Posterior vena cava (tissue), 2 donors: ENCODE measurements at regions not wholly inside any gene's neighbourhood (a gene's known extent, or its start where the extent isn't known, plus 50 kb on each side); places are given as distances from the start of the nearest gene placed in this dataset.
A peak's percentile ranks its signal among the peaks of the same experiment; 100 is the strongest.

ENCODE experiments used
- DNase-seq: peaks from one replicate; pipeline ENCODE4 v3.0.0-alpha.2; 2020; ENCODE audit warnings: low spot score
- intact Hi-C, 2 donors: fragments of 100-400 bp; cut with DNase I; formaldehyde crosslinking; loops; one replicate each; pipeline versions ENCODE4 v1.14.1 to v1.14.2; 2022 to 2023
- donor health status: DM: yes; HTN: yes; CAD: no.
- donor health status: DM: yes; HTN: yes; CAD: no.

- intact Hi-C loops = no loop called here
Observed at GRCh38 chr14:104423701-104424405, 155.7 kb upstream of the C14orf180 start.

DNA sequence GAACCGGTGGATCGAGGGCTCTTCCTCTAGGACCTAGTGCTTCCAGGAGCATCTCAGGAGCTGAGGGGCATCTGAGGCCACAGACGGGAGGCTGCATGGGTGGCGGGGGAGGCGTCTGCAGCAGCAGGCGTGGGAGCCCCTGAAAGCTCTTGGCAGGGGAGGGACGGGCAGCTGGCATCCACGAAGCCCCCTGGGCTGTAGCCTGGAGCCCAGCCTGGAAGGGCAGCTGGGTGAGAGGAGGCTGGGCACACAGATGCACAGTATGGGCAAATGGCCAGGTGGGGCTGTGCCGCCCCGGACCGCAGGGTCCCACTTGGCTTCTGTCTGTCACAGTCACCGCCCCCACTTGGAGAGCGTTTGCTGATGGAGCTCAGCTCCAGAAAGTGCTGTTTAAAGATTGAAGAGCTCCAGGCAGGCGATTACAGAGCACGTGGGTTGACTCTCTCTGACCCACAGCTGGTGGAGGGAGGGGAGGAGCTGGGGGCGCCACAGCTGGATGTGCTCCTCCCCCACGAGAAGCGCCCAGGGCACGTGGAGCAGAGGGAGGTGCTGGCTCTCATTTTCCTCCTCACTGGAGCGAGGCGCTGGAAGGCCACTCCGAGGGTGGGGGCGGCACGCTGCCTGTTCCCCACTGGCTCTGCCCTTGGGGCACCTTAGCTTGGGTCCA lies 155.0 kb upstream of the C14orf180 start:
- DNase-seq = no peak
- intact Hi-C loops = no loop called here

More at GRCh38 chr14:104423701-104424405, 155.7 kb upstream of the C14orf180 start:
- peak; percentile 70 for DNase-seq

GRCh38 chr14:104425171-104425681 lies 154.3 kb upstream of the C14orf180 start:
- intact Hi-C loops = no loop called here
- DNase-seq = no peak

GRCh38 chr14:104425763-104426646 lies 153.6 kb upstream of the C14orf180 start:
- intact Hi-C loops = no loop called here
- no peak for DNase-seq

- DNase-seq = peak; percentile 77
- intact Hi-C loops = no loop called here
Observed at GRCh38 chr14:104427131-104427851, 152.3 kb upstream of the C14orf180 start.

- intact Hi-C loops = no loop called here
Observed at GRCh38 chr14:104428333-104428851, 151.2 kb upstream of the C14orf180 start.

DNA sequence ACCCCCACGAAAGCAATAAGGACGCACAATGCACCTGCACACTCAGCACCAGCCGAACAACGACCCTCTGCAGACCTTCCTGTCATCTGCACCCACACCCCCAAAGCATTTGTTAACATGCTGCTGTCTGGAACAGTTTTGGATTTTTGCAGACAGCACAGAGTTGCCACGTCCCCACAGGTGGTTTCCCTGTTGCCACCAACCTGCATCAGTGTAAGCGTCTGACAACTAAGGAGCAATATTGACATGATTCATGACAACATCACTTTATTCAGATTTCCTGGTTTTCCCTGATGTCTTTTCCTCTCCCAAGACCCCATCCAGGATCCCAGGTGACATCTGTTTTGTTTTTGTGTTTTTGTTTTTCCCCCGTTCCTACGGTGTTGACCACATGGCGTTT lies 150.7 kb upstream of the C14orf180 start:
- no peak for DNase-seq
- intact Hi-C loops = no loop called here

More at GRCh38 chr14:104428333-104428851, 151.2 kb upstream of the C14orf180 start:
- peak; percentile 67 for DNase-seq

- intact Hi-C loops = no loop called here
Observed at GRCh38 chr14:104429291-104429861, 150.2 kb upstream of the C14orf180 start.

DNA sequence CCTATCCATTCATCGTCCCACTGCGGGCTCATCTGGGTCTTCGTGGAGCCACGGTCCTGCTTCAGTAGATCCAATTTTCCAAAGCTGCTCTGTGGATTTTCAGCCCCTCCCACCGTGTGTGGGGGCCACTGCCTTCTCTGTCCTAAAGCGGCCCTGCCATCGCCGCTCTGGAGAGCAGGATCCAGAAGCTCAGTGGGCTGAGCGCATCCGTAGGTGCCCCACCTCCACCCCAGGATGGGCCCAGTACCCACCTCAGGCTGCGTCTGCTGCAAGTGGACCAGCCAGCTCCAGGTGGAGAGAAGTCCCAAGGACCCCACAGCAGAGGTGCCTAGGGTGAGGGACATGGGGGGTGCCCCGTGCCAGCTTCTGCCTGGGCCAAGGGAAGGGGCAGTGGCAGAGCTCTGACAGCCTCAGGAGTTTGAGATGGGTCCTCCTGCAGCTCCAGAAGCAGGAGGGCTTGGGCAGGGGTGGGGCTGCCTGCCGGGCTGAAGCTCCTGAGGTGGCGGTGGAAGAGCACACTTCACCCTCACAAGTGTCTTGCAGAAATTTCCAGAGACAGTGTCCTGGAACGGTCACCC lies 148.1 kb upstream of the C14orf180 start:
- intact Hi-C loops = no loop called here
- DNase-seq = peak; percentile 66

More at GRCh38 chr14:104429291-104429861, 150.2 kb upstream of the C14orf180 start:
- DNase-seq = peak; percentile 73

DNA sequence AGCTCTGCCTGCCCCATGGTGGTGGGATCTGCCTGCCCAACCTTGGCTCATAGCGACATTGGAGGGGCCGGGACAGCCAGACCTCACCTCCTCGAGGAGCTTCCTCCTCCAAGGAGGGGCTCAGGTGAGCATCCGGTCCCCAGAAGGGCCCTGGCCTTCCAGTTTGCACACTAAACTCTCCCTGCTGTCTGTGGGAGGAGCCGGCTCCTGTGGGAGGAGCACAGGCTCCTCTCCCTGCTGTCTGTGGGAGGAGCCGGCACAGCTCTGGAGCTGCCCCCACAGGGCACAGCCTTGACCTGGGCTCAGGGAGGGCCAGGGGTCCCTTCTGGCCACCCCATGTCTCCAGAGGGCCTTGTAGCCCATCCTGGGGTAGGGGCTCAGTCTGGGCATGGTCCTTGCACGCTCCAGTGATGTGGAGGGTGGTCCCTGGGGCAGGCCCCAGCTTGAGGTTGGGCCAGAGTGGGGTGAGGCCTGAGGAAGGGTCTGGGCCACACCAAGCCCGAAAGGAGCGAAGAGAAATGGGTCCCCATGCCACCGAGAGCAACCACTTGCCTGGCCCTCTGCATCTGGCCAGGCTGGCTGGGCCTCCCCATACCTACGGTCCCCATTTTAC lies 147.5 kb upstream of the C14orf180 start:
- intact Hi-C loops = no loop called here
- DNase-seq = no peak

GRCh38 chr14:104432611-104433231 lies 146.8 kb upstream of the C14orf180 start:
- intact Hi-C loops = no loop called here
- DNase-seq = peak; percentile 81

DNA sequence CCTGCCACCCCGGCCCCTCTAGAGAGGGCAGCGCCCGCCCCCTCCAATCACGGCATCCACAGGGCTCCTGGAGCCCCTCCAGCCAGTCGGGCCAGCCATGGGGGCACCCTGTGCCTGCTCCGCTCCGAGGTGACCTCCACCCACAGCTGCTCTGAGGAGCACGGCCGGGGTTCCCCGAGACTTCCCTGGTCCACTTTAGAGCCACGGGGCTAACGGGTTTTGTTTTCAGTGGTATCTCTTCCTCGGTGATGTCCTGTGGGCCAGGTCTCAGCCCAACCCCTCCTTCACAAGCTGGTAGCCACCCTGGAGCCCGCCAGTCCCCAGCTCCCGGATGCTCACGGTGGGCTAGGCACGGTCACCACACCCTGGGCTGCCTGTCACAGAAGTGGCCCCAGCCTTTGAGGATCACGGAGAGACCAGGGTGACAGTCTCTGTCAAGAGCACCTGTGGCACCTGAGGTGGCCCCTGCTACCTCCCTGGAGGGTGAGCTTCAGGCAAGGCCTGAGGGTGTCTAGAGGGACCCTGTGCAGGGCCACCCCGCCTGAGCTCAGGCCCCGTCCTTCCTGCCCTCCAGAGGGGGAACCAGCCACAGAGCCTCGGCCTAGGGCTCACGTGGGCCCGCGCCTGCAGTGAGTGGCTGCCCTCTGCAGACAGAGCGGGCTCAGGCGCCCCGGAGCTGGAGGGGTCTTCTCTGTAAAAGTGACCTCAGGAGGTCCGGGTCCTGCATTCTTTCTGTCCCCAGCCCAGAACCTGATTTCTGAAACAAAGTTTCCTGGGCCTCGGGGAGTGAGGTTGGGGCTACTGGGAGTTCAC lies 146.0 kb upstream of the C14orf180 start:
- intact Hi-C loops = no loop called here
- peak; percentile 77 for DNase-seq

GRCh38 chr14:104434214-104435076 lies 145.1 kb upstream of the C14orf180 start:
- intact Hi-C loops = no loop called here
- peak; percentile 73 for DNase-seq

DNA sequence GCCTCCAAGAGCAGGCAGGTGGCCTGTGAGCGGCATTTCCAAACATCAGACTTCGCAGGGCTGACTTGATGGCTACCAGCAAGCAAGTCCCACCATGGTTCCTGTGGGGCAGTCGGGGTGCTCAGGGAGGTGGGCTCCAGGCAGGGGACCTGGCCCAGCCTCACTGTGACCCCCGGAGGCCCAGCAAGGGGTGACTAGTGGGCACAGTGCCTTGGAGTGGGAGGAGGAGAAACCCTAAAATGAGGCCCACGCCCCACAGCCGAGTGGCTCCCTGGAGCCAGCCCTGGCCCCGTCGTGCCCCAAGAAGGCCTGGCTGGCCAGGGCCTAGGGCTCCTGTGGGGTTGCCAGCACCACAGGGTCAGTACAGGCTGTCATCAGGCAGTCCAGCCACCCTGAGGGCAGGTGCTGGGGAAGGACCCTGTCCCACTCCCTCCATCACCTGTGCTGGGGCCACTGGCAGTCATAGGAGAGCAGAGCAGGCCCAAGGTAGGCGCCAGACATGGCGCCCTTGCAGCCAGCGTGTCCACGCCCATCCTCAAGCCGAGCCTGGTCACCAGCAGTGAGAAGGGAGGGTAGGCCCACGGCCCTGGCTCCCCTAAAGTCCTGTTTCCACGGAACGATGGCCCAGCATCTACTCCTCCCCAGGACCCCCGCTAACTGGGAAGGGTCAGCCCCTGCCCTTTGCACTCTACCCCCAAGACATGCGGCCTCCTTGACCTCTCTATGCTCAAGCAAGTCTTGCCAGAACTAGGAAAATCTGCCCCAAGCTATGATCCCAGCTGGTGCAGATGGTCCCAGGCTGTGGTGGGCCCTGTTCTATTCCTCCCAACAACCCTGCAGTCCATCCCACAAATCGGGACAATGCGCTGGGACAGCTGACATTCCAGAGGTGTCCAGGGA lies 144.2 kb upstream of the C14orf180 start:
- peak; percentile 77 for DNase-seq
- intact Hi-C loops = no loop called here
